Transverse colon (tissue), 4 donors: ENCODE measurements at regions not wholly inside any gene's neighbourhood (a gene's known extent, or its start where the extent isn't known, plus 50 kb on each side); places are given as distances from the start of the nearest gene placed in this dataset.
"Not testable (repeated sequence)": the region's sequence is repeated elsewhere in the genome, so short reads cannot be mapped to it uniquely, and the experiment has no call there.

Experiments used
- DNase-seq: peaks from one replicate; pipeline ENCODE4 v3.0.0-alpha.2; 2019
- H3K27ac ChIP-seq, 4 donors: fragments of 200-600 bp; sonication (generic); 2 replicates each; pipeline ENCODE4 v1.5.1; 2016 to 2018; ENCODE audit warnings: inconsistent platforms in 4 of 4
- H3K27me3 ChIP-seq: fragments of 200-600 bp; sonication (generic); 2 replicates; pipeline ENCODE4 v1.5.1; 2017; ENCODE audit warnings: inconsistent platforms
- H3K36me3 ChIP-seq, 4 donors: fragments of 200-600 bp; sonication (generic); 2 replicates each; pipeline ENCODE4 v1.5.1; 2017 to 2019; ENCODE audit warnings: inconsistent platforms in 4 of 4
- H3K4me1 ChIP-seq, 4 donors: fragments of 200-600 bp; sonication (generic); 2 replicates each; pipeline ENCODE4 v1.5.1; 2017 to 2020; ENCODE audit warnings: inconsistent platforms in 4 of 4
- H3K4me3 ChIP-seq, 4 donors: fragments of 200-600 bp; sonication (generic); 1 replicate in 1 of 4; 2 replicates in 3 of 4; pipeline versions ENCODE4 v1.5.1 to v1.6.1; 2017 to 2019; ENCODE audit warnings: inconsistent platforms in 4 of 4
- H3K9me3 ChIP-seq, 2 donors: fragments of 200-600 bp; sonication (generic); 2 replicates each; pipeline ENCODE4 v1.5.1; 2017 to 2019; ENCODE audit warnings: inconsistent platforms in 2 of 2
- CTCF ChIP-seq, 5 experiments: fragments of 200-600 bp in 3 of 5; fragments of 450-650 bp in 2 of 5; sonication (generic) in 3 of 5; IDR thresholded peaks; 1 replicate in 2 of 5; 2 replicates in 3 of 5; pipeline ENCODE4 v1.5.1; 2016 to 2017; ENCODE audit warnings: antibody characterized with exemption in 5 of 5, inconsistent platforms in 3 of 5, mild to moderate bottlenecking in 2 of 5, moderate library complexity in 1 of 5
- EP300 ChIP-seq: sonication (generic); formaldehyde crosslinking; IDR thresholded peaks from one replicate; pipeline ENCODE4 v1.6.1; 2017; ENCODE audit warnings: antibody characterized with exemption, low read depth
- POLR2A ChIP-seq: fragments of 450-650 bp; IDR thresholded peaks from one replicate; pipeline ENCODE4 v1.6.1; 2016; ENCODE audit warnings: antibody characterized with exemption, mild to moderate bottlenecking, moderate library complexity
- POLR2AphosphoS5 ChIP-seq, 3 donors: sonication (generic); formaldehyde crosslinking; IDR thresholded peaks; one replicate each; pipeline ENCODE4 v1.6.1; 2016; ENCODE audit warnings: antibody characterized with exemption in 3 of 3
- WGBS, 2 donors: methylation state at CpG; one replicate each; pipeline ENCODE4 v1.1.5; 2018; ENCODE audit warnings: low coverage in 1 of 2; 5-methylcytosine and 5-hydroxymethylcytosine counted together
- in situ Hi-C, 4 donors: fragments of 200-750 bp; cut with MboI; loops; one replicate each; pipeline versions ENCODE4 v1.15.0 to v1.15.1; 2017; ENCODE audit warnings: low sequenced_read_pairs in 3 of 4, low pct_ligation_motif_present in 1 of 4, low pct_unique_long_range_greater_than_20kb in 1 of 4
- intact Hi-C: fragments of 100-400 bp; cut with DNase I; formaldehyde crosslinking; loops from one replicate; pipeline ENCODE4 v1.15.1; 2023; ENCODE audit warnings: low total_unique reads

- H3K4me3 ChIP-seq = no peak overlapping the region
- no peaks in the 10 kb centered on the region for H3K27me3 ChIP-seq
- TF ChIP-seq POLR2AphosphoS5 (IDR thresholded peaks at IDR 0.05) (no peak), POLR2A (no peak), CTCF (IDR thresholded peaks at IDR 0.05) (no peak), EP300 (no peak)
- H3K36me3 ChIP-seq = no peaks in the 10 kb centered on the region
- no peak for DNase-seq
- no peak overlapping the region for H3K27ac ChIP-seq
- intact Hi-C loops (loop anchor here (5.0 kb wide), 1 partner anchor 867 kb away; no protein-coding TSS in a partner anchor), in situ Hi-C loops (loop anchor here in 1 of 4 donors (25.0 kb wide), 1 partner anchor 867 kb away; no protein-coding TSS in a partner anchor)
- no peaks in the 10 kb centered on the region for H3K9me3 ChIP-seq
- no peaks in the 10 kb centered on the region for H3K4me1 ChIP-seq
- WGBS, 2 donors = 50 to 58% methylated on average over 1 of the region's 1 CpG
Measured at GRCh38 chr3:25844891-25845290, 55.0 kb downstream of the OXSM start.

GRCh38 chr3:25846282-25846681 is 56.4 kb downstream of the OXSM start:
- Histone ChIP-seq H3K27me3 (no peaks in the 10 kb centered on the region), H3K27ac (no peak overlapping the region), H3K4me3 (no peak overlapping the region), H3K9me3 (no peaks in the 10 kb centered on the region), H3K36me3 (no peaks in the 10 kb centered on the region), H3K4me1 (no peaks in the 10 kb centered on the region)
- no peak for DNase-seq
- intact Hi-C loops = no loop called here
- WGBS, 2 donors = 89 to 100% methylated on average over 1 of the region's 1 CpG
- in situ Hi-C loops = loop anchor here in 1 of 4 donors (25.0 kb wide), 1 partner anchor 866 kb away; no protein-coding TSS in a partner anchor
- no peak for TF ChIP-seq CTCF (IDR thresholded peaks at IDR 0.05)
- no peak for TF ChIP-seq EP300
- no peak for TF ChIP-seq POLR2A

DNA sequence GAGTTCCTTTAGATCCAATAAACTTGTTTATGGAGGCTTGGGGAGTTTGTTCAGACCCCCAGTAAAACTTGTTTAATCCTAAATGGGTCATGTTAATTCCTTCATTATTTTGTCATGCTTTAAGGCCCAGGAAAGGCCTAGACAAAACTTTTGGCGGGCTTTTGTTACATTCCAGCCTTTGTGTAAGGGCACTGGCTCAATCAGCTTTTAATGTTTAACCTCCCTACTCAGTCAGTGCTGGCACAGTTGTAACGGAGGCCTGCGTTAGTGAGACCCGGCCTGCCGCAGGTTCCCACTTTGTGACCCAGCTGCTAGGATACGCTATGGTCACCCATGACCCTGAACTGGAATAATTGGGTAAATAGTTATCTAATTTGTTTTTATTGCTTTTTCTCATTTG is 59.2 kb downstream of the OXSM start:
- Histone ChIP-seq H3K27ac (no peak overlapping the region), H3K4me3 (no peak overlapping the region), H3K9me3 (no peaks in the 10 kb centered on the region), H3K36me3 (no peaks in the 10 kb centered on the region), H3K4me1 (peaks cover 0 to 5% (median 0%) of the 10 kb centered on the region in 4 donors), H3K27me3 (no peaks in the 10 kb centered on the region)
- intact Hi-C loops = no loop called here
- TF ChIP-seq EP300 (no peak), POLR2AphosphoS5 (IDR thresholded peaks at IDR 0.05) (no peak), CTCF (IDR thresholded peaks at IDR 0.05) (no peak), POLR2A (no peak)
- no peak for DNase-seq
- WGBS, 2 donors = 65 to 94% methylated on average over 6 of the region's 6 CpGs
- in situ Hi-C loops = loop anchor here in 1 of 4 donors (25.0 kb wide), 1 partner anchor 863 kb away; no protein-coding TSS in a partner anchor

DNA sequence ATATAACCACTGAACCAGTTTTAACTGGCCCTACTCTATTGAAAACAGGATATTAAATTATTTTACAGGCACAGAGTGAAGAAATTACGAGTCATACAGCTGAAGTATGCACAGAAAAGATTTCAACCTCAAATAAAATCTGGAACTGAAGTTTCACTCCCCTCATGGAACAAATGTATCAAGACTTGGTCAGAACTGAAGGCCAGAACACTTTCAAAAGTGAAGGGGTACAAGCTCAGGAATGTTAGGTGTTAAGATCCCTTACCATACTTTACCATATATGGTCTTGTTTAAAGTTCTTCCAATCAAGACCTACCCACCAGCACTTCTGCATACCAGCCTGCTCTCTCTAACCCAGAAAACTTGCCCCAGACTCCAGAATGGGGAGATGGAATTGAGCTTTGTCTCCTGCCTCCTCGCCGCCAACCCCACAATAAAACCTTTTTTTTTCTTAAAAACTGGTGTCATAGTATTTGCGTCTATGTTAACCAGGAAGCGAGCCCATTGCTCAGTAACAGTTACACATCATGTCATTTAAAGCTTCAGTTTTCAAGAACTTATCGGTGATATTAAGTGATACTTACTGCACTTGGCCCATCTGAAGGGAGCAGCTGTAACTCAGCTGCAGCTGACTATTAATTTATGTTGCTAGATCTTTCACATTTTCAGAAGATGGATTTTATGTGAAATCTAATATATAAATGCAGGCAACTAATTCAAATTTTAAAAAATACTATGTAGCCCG is 59.9 kb downstream of the OXSM start:
- DNase-seq = no peak
- intact Hi-C loops (no loop called here), in situ Hi-C loops (loop anchor here in 3 of 4 donors (5.0 to 25.0 kb wide), 4 partner anchors 188 to 862 kb away; partner anchors contain the start of gene TOP2B (in 1 of the 3))
- H3K4me1 ChIP-seq = peaks cover 0 to 9% (median 0%) of the 10 kb centered on the region in 4 donors
- no peaks in the 10 kb centered on the region for H3K27me3 ChIP-seq
- no peak overlapping the region for H3K27ac ChIP-seq
- no peak for TF ChIP-seq EP300
- TF ChIP-seq POLR2A = no peak
- TF ChIP-seq POLR2AphosphoS5 (IDR thresholded peaks at IDR 0.05) = no peak
- no peak for TF ChIP-seq CTCF (IDR thresholded peaks at IDR 0.05)
- no peak overlapping the region for H3K4me3 ChIP-seq
- no peaks in the 10 kb centered on the region for H3K36me3 ChIP-seq
- 87 to 93% methylated on average over 6 to 7 of the region's 7 CpGs for WGBS, 2 donors
- no peaks in the 10 kb centered on the region for H3K9me3 ChIP-seq

DNA sequence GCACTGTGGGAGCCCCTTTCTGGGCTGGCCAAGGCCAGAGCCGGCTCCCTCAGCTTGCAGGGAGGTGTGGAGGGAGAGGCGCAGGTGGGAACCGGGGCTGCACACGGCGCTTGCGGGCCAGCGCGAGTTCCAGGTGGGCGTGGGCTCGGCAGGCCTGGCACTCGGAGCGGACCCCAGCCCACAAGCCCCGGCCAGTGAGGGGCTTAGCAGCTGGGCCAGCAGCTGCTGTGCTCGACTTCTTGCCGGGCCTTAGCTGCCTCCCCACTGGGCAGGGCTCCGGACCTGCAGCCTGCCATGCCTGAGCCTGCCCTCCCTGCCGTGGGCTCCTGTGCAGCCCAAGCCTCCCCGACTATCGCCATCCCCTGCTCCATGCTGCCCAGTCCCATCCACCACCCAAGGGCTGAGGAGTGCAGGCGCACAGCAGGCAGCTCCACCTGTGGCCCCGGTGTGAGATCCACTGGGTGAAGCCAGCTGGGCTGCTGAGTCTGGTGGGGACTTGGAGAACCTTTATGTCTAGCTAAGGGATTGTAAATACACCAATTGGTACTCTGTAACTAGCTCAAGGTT is 61.9 kb downstream of the OXSM start:
- WGBS, 2 donors = 98% methylated on average over 10 of the region's 21 CpGs; no CpG with 5 or more reads in 1 of the 2 donors
- intact Hi-C loops = not testable (repeated sequence)

More for the DNA sequence above, 61.9 kb downstream of the OXSM start:
- H3K27ac ChIP-seq, H3K9me3 ChIP-seq, H3K27me3 ChIP-seq, DNase-seq, H3K36me3 ChIP-seq, H3K4me3 ChIP-seq, H3K4me1 ChIP-seq: not testable (repeated sequence)
- in situ Hi-C loops = loop anchor here in 3 of 4 donors (5.0 to 25.0 kb wide), 3 partner anchors 189 to 197 kb away; partner anchors contain the start of gene TOP2B (in 1 of the 3)
